Germinal center (tissue), 1 donor: ENCODE measurements at regions not wholly inside any gene's neighbourhood (a gene's known extent, or its start where the extent isn't known, plus 50 kb on each side); places are given as distances from the start of the nearest gene placed in this dataset.

ENCODE experiments used
- DNase-seq: peaks from one replicate; pipeline ENCODE4 v3.0.0; 2012; ENCODE audit warnings: mixed read lengths, low spot score

- DNase-seq = no peak
Observed at GRCh38 chr5:143761663-143762062, 50.3 kb upstream of the HMHB1 start.

- DNase-seq = no peak
Observed at GRCh38 chr5:143760755-143761154, 51.2 kb upstream of the HMHB1 start.

GRCh38 chr5:143760131-143760505, 51.8 kb upstream of the HMHB1 start:
- DNase-seq = no peak

- DNase-seq = no peak
Observed at GRCh38 chr5:143759396-143760130, 52.4 kb upstream of the HMHB1 start.

GRCh38 chr5:143758750-143759149, 53.2 kb upstream of the HMHB1 start:
- DNase-seq = no peak

GRCh38 chr5:143758015-143758414, 53.9 kb upstream of the HMHB1 start:
- DNase-seq = no peak

- DNase-seq = no peak
Observed at GRCh38 chr5:143757116-143757515, 54.8 kb upstream of the HMHB1 start.

- no peak for DNase-seq
Observed at GRCh38 chr5:143755966-143756365, 56.0 kb upstream of the HMHB1 start.

- DNase-seq = no peak
Observed at GRCh38 chr5:143752165-143752850, 59.7 kb upstream of the HMHB1 start.

- no peak for DNase-seq
Observed at GRCh38 chr5:143751342-143751741, 60.6 kb upstream of the HMHB1 start.

- no peak for DNase-seq
Observed at GRCh38 chr5:143749581-143750205, 62.3 kb upstream of the HMHB1 start.

GRCh38 chr5:143748516-143748915, 63.4 kb upstream of the HMHB1 start:
- no peak for DNase-seq

- no peak for DNase-seq
Observed at GRCh38 chr5:143742951-143743350, 69.0 kb upstream of the HMHB1 start.

GRCh38 chr5:143741421-143741820, 70.5 kb upstream of the HMHB1 start:
- no peak for DNase-seq

GRCh38 chr5:143740956-143741355, 71.0 kb upstream of the HMHB1 start:
- no peak for DNase-seq

GRCh38 chr5:143739746-143740145, 72.2 kb upstream of the HMHB1 start:
- DNase-seq = no peak

GRCh38 chr5:143738417-143739401, 73.3 kb upstream of the HMHB1 start:
- DNase-seq = no peak

GRCh38 chr5:143737062-143737461, 74.9 kb upstream of the HMHB1 start:
- no peak for DNase-seq

GRCh38 chr5:143734456-143734780, 77.5 kb upstream of the HMHB1 start:
- no peak for DNase-seq

- DNase-seq = no peak
Observed at GRCh38 chr5:143733665-143734455, 78.1 kb upstream of the HMHB1 start.

GRCh38 chr5:143732402-143732801, 79.6 kb upstream of the HMHB1 start:
- DNase-seq = no peak
